ENCODE measurements at regions not wholly inside any gene's neighbourhood (a gene's known extent, or its start where the extent isn't known, plus 50 kb on each side); places are given as distances from the start of the nearest gene placed in this dataset.

DNA sequence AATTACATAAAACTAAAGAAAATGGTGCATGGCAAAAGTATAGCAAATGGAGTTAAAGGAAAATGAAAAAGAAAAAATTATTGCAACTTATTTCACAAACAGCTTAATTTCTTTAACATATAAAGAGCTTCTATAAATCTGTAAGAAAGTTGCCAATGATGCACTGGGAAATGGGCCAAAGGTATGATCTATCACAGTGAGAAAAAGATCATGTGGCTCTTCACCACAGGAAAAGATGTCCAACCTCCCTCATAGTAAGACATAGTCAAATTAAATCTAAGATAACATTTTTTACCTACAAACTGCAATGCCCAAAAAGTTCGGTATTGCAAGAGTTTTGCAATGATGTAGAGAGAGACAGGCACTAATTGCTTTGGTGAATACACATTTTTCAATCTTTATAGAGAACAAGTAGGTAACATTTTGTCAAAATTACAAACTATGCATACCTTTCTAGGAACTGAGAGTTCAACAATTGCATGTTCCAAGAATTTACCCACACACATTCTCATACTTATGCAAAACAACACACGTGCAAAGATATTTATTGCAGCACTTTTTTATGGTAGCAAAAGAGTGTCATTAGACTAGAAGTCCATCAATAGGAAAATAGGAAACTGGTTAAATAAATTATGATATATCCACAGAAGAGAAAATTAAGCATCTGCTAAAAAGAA lies 372.6 kb downstream of the QKI start:
- no peaks in the 10 kb centered on the region for H3K79me2 ChIP-seq (ENCODE audit: insufficient read depth, low read length)
- H3K4me3 ChIP-seq (replicated peaks in 1 of 2; ENCODE audit: low read depth in 1 of 2, low read length in 2 of 2) = no peak overlapping the region
- CTCF ChIA-PET = no interaction called here
- DNase-seq (ENCODE audit: low read depth, low spot score) (no peak), ATAC-seq (no peak)
- POLR2A ChIA-PET = no interaction called here
- no peak overlapping the region for H2AFZ ChIP-seq (ENCODE audit: low read depth, low read length, poor library complexity, severe bottlenecking)
- TF ChIP-seq ZFX (IDR thresholded peaks at IDR 0.05) = no peak
- TF ChIP-seq TCF7L2 (IDR thresholded peaks at IDR 0.05; ENCODE audit: borderline replicate concordance, extremely low read depth, insufficient read depth, insufficient read length) = no peak
- TF ChIP-seq, protein P1, sequence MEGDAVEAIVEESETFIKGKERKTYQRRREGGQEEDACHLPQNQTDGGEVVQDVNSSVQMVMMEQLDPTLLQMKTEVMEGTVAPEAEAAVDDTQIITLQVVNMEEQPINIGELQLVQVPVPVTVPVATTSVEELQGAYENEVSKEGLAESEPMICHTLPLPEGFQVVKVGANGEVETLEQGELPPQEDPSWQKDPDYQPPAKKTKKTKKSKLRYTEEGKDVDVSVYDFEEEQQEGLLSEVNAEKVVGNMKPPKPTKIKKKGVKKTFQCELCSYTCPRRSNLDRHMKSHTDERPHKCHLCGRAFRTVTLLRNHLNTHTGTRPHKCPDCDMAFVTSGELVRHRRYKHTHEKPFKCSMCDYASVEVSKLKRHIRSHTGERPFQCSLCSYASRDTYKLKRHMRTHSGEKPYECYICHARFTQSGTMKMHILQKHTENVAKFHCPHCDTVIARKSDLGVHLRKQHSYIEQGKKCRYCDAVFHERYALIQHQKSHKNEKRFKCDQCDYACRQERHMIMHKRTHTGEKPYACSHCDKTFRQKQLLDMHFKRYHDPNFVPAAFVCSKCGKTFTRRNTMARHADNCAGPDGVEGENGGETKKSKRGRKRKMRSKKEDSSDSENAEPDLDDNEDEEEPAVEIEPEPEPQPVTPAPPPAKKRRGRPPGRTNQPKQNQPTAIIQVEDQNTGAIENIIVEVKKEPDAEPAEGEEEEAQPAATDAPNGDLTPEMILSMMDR (IDR thresholded peaks at IDR 0.05 in 2 of 3, conservative IDR thresholded peaks at IDR 0.05 in 1 of 3; ENCODE audit: borderline replicate concordance in 1 of 3, insufficient read depth in 1 of 3, low read depth in 2 of 3, low read length in 2 of 3) = no peak
- TF ChIP-seq SIN3A (IDR thresholded peaks at IDR 0.05; ENCODE audit: low read depth) = no peak
- no peak for TF ChIP-seq CBX3 (IDR thresholded peaks at IDR 0.05; ENCODE audit: low read depth)
- no peaks in the 10 kb centered on the region for H3K9me2 ChIP-seq (ENCODE audit: insufficient read depth)
- H3K36me3 ChIP-seq (ENCODE audit: control insufficient read depth in 1 of 2, insufficient read depth in 2 of 2, low read length in 2 of 2) = no peaks in the 10 kb centered on the region
- no peaks in the 10 kb centered on the region for H4K20me1 ChIP-seq (ENCODE audit: insufficient read depth)
- RAD21 ChIA-PET (ENCODE audit: low non-redundant PET in 1 of 2, low total read pairs in 2 of 2, uncharacterized antibody in 2 of 2, unreplicated experiment in 2 of 2) = no interaction called here
- intact Hi-C loops (cut with micrococcal nuclease) = no loop called here
- no TSS peak for BruUV-seq (replicated peaks)
- H3K4me2 ChIP-seq (ENCODE audit: low read length) = no peak overlapping the region
- H3K4me1 ChIP-seq (ENCODE audit: control insufficient read depth in 1 of 2, insufficient read depth in 2 of 2, low read length in 2 of 2) = no peaks in the 10 kb centered on the region
- H3K9ac ChIP-seq (ENCODE audit: low read length) = no peak overlapping the region
- H3K27ac ChIP-seq (ENCODE audit: low read depth, low read length) = no peak overlapping the region
- H3K27me3 ChIP-seq (ENCODE audit: insufficient read depth, low read length) = no peaks in the 10 kb centered on the region
- H3K9me3 ChIP-seq (ENCODE audit: control insufficient read depth in 1 of 2, insufficient read depth in 1 of 2, low read depth in 1 of 2, low read length in 2 of 2) = no peaks in the 10 kb centered on the region; a peak in 1 of 4 replicates

DNA sequence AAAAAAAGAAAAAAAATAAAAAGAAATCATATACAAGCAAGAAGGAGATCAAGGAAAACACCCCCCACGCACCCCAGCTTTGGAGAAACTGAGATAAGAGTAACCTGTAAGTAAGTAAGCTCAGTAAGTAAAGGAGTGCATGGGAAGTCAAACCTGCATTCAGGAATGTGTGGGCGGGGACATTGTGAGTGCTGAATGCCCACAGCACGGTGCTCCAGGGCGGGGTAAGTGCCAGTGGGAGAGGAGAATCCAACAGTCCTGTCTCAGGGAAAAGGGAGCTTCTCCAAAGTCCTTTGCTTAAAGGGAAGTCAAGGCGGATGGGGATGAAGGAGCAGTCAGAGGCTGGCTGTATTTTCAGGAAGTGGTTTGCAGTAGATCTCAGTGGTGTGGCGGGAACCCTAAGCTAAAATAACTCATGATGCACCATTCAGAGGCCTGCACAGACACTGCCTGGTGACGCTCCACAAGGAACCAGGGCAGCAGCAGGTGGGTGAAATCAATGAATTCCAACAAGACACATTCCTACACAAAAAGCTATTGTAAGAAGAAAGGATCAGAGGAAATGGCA lies 368.0 kb downstream of the QKI start:
- Histone ChIP-seq H3K79me2 (ENCODE audit: insufficient read depth, low read length) (no peaks in the 10 kb centered on the region), H3K4me2 (ENCODE audit: low read length) (no peak overlapping the region), H3K36me3 (ENCODE audit: control insufficient read depth in 1 of 2, insufficient read depth in 2 of 2, low read length in 2 of 2) (no peaks in the 10 kb centered on the region), H3K27ac (ENCODE audit: low read depth, low read length) (no peak overlapping the region), H3K9me2 (ENCODE audit: insufficient read depth) (no peaks in the 10 kb centered on the region), H3K27me3 (ENCODE audit: insufficient read depth, low read length) (no peaks in the 10 kb centered on the region), H4K20me1 (ENCODE audit: insufficient read depth) (no peaks in the 10 kb centered on the region), H2AFZ (ENCODE audit: low read depth, low read length, poor library complexity, severe bottlenecking) (no peak overlapping the region), H3K4me3 (replicated peaks in 1 of 2; ENCODE audit: low read depth in 1 of 2, low read length in 2 of 2) (no peak overlapping the region), H3K9me3 (ENCODE audit: control insufficient read depth in 1 of 2, insufficient read depth in 1 of 2, low read depth in 1 of 2, low read length in 2 of 2) (no peaks in the 10 kb centered on the region; a peak in 1 of 4 replicates), H3K9ac (ENCODE audit: low read length) (no peak overlapping the region), H3K4me1 (ENCODE audit: control insufficient read depth in 1 of 2, insufficient read depth in 2 of 2, low read length in 2 of 2) (no peaks in the 10 kb centered on the region)
- TF ChIP-seq POLR2AphosphoS5 (IDR thresholded peaks at IDR 0.05; ENCODE audit: low read depth, low read length) = no peak
- TF ChIP-seq EGR1 (IDR thresholded peaks at IDR 0.05; ENCODE audit: low read depth) = no peak
- TF ChIP-seq, protein P2, sequence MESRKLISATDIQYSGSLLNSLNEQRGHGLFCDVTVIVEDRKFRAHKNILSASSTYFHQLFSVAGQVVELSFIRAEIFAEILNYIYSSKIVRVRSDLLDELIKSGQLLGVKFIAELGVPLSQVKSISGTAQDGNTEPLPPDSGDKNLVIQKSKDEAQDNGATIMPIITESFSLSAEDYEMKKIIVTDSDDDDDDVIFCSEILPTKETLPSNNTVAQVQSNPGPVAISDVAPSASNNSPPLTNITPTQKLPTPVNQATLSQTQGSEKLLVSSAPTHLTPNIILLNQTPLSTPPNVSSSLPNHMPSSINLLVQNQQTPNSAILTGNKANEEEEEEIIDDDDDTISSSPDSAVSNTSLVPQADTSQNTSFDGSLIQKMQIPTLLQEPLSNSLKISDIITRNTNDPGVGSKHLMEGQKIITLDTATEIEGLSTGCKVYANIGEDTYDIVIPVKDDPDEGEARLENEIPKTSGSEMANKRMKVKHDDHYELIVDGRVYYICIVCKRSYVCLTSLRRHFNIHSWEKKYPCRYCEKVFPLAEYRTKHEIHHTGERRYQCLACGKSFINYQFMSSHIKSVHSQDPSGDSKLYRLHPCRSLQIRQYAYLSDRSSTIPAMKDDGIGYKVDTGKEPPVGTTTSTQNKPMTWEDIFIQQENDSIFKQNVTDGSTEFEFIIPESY (IDR thresholded peaks at IDR 0.05; ENCODE audit: extremely low read depth, insufficient replicate concordance, low read length) = no peak
- no peak for TF ChIP-seq RAD21 (IDR thresholded peaks at IDR 0.05; ENCODE audit: low read depth)
- no peak for TF ChIP-seq SIN3A (IDR thresholded peaks at IDR 0.05; ENCODE audit: low read depth)
- no peak for TF ChIP-seq ZNF274 (IDR thresholded peaks at IDR 0.05; ENCODE audit: low read depth, low read length)
- TF ChIP-seq, protein P3, sequence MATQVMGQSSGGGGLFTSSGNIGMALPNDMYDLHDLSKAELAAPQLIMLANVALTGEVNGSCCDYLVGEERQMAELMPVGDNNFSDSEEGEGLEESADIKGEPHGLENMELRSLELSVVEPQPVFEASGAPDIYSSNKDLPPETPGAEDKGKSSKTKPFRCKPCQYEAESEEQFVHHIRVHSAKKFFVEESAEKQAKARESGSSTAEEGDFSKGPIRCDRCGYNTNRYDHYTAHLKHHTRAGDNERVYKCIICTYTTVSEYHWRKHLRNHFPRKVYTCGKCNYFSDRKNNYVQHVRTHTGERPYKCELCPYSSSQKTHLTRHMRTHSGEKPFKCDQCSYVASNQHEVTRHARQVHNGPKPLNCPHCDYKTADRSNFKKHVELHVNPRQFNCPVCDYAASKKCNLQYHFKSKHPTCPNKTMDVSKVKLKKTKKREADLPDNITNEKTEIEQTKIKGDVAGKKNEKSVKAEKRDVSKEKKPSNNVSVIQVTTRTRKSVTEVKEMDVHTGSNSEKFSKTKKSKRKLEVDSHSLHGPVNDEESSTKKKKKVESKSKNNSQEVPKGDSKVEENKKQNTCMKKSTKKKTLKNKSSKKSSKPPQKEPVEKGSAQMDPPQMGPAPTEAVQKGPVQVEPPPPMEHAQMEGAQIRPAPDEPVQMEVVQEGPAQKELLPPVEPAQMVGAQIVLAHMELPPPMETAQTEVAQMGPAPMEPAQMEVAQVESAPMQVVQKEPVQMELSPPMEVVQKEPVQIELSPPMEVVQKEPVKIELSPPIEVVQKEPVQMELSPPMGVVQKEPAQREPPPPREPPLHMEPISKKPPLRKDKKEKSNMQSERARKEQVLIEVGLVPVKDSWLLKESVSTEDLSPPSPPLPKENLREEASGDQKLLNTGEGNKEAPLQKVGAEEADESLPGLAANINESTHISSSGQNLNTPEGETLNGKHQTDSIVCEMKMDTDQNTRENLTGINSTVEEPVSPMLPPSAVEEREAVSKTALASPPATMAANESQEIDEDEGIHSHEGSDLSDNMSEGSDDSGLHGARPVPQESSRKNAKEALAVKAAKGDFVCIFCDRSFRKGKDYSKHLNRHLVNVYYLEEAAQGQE (IDR thresholded peaks at IDR 0.05; ENCODE audit: low read depth) = no peak
- no TSS peak for BruUV-seq (replicated peaks)
- ATAC-seq (no peak), DNase-seq (ENCODE audit: low read depth, low spot score) (no peak)
- ChIA-PET RAD21 (ENCODE audit: low non-redundant PET in 1 of 2, low total read pairs in 2 of 2, uncharacterized antibody in 2 of 2, unreplicated experiment in 2 of 2) (no interaction called here), POLR2A (no interaction called here), CTCF (no interaction called here)
- intact Hi-C loops (cut with micrococcal nuclease) = no loop called here
